ENCODE measurements at regions not wholly inside any gene's neighbourhood (a gene's known extent, or its start where the extent isn't known, plus 50 kb on each side); places are given as distances from the start of the nearest gene placed in this dataset.

- peaks cover 22% of the 10 kb centered on the region for H3K4me1 Mint-ChIP-seq
- no peak for DNase-seq
- no peaks in the 10 kb centered on the region for H3K36me3 Mint-ChIP-seq (ENCODE audit: low read depth)
- peaks cover 3% of the 10 kb centered on the region for H3K27me3 Mint-ChIP-seq
- intact Hi-C loops (cut with micrococcal nuclease) = loop anchor here (1.0 kb wide), 1 partner anchor 517 kb away; no protein-coding TSS in a partner anchor
- no peak overlapping the region for H3K27ac Mint-ChIP-seq
- H3K9me3 Mint-ChIP-seq = no peaks in the 10 kb centered on the region
- H3K4me3 Mint-ChIP-seq = no peak overlapping the region
Measured at GRCh38 chr1:244968881-244969280, 104.5 kb upstream of the HNRNPU start.

GRCh38 chr1:244968471-244968871 is 104.1 kb upstream of the HNRNPU start:
- peak overlapping the region; percentile 76 for H3K27ac Mint-ChIP-seq
- H3K4me1 Mint-ChIP-seq = peaks cover 26% of the 10 kb centered on the region
- no peaks in the 10 kb centered on the region for H3K36me3 Mint-ChIP-seq (ENCODE audit: low read depth)
- no peaks in the 10 kb centered on the region for H3K9me3 Mint-ChIP-seq
- peak overlapping the region; percentile 57 for H3K4me3 Mint-ChIP-seq
- DNase-seq = no peak
- H3K27me3 Mint-ChIP-seq = peaks cover 3% of the 10 kb centered on the region
- intact Hi-C loops (cut with micrococcal nuclease) = no loop called here

- Mint-ChIP-seq H3K4me1 (peaks cover 27% of the 10 kb centered on the region), H3K4me3 (no peak overlapping the region)
- intact Hi-C loops (cut with micrococcal nuclease) = no loop called here
Measured at GRCh38 chr1:244967159-244967558, 102.8 kb upstream of the HNRNPU start.

GRCh38 chr1:244965185-244966030 is 101.1 kb upstream of the HNRNPU start:
- intact Hi-C loops (cut with micrococcal nuclease) = no loop called here
- DNase-seq = no peak
- no peaks in the 10 kb centered on the region for H3K36me3 Mint-ChIP-seq (ENCODE audit: low read depth)
- H3K27ac Mint-ChIP-seq = no peak overlapping the region
- peaks cover 21% of the 10 kb centered on the region for H3K4me1 Mint-ChIP-seq
- no peaks in the 10 kb centered on the region for H3K27me3 Mint-ChIP-seq
- H3K4me3 Mint-ChIP-seq = no peak overlapping the region
- no peaks in the 10 kb centered on the region for H3K9me3 Mint-ChIP-seq

More at GRCh38 chr1:244967159-244967558, 102.8 kb upstream of the HNRNPU start:
- no peaks in the 10 kb centered on the region for H3K9me3 Mint-ChIP-seq
- H3K27ac Mint-ChIP-seq = no peak overlapping the region
- DNase-seq = no peak
- no peaks in the 10 kb centered on the region for H3K27me3 Mint-ChIP-seq
- H3K36me3 Mint-ChIP-seq (ENCODE audit: low read depth) = no peaks in the 10 kb centered on the region

- no peaks in the 10 kb centered on the region for H3K36me3 Mint-ChIP-seq (ENCODE audit: low read depth)
- no peaks in the 10 kb centered on the region for H3K9me3 Mint-ChIP-seq
- no peaks in the 10 kb centered on the region for H3K27me3 Mint-ChIP-seq
- no peak overlapping the region for H3K4me3 Mint-ChIP-seq
- H3K27ac Mint-ChIP-seq = peak overlapping the region; percentile 22
- peak; percentile 63 for DNase-seq
- H3K4me1 Mint-ChIP-seq = peaks cover 16% of the 10 kb centered on the region
- intact Hi-C loops (cut with micrococcal nuclease) = no loop called here
Measured at GRCh38 chr1:244964112-244964971, 100.0 kb upstream of the HNRNPU start.

GRCh38 chr1:244963231-244963826 is 99.0 kb upstream of the HNRNPU start:
- Mint-ChIP-seq H3K27ac (peak overlapping the region; percentile 56), H3K9me3 (no peaks in the 10 kb centered on the region), H3K4me3 (no peak overlapping the region), H3K27me3 (no peaks in the 10 kb centered on the region), H3K4me1 (peaks cover 12% of the 10 kb centered on the region), H3K36me3 (ENCODE audit: low read depth) (no peaks in the 10 kb centered on the region)
- intact Hi-C loops (cut with micrococcal nuclease) = no loop called here
- DNase-seq = no peak

- Mint-ChIP-seq H3K9me3 (no peaks in the 10 kb centered on the region), H3K4me3 (no peak overlapping the region), H3K27me3 (peaks cover 2% of the 10 kb centered on the region), H3K36me3 (ENCODE audit: low read depth) (no peaks in the 10 kb centered on the region), H3K27ac (no peak overlapping the region), H3K4me1 (peaks cover 14% of the 10 kb centered on the region)
- intact Hi-C loops (cut with micrococcal nuclease) = no loop called here
- DNase-seq = no peak
Measured at GRCh38 chr1:244962130-244962529, 97.8 kb upstream of the HNRNPU start.

GRCh38 chr1:244960904-244961303 is 96.6 kb upstream of the HNRNPU start:
- intact Hi-C loops (cut with micrococcal nuclease) = no loop called here
- no peaks in the 10 kb centered on the region for H3K9me3 Mint-ChIP-seq
- DNase-seq = no peak
- no peak overlapping the region for H3K4me3 Mint-ChIP-seq
- peaks cover 2% of the 10 kb centered on the region for H3K27me3 Mint-ChIP-seq
- H3K36me3 Mint-ChIP-seq (ENCODE audit: low read depth) = no peaks in the 10 kb centered on the region
- peaks cover 14% of the 10 kb centered on the region for H3K4me1 Mint-ChIP-seq
- no peak overlapping the region for H3K27ac Mint-ChIP-seq

- H3K9me3 Mint-ChIP-seq = no peaks in the 10 kb centered on the region
- DNase-seq = no peak
- no peaks in the 10 kb centered on the region for H3K36me3 Mint-ChIP-seq (ENCODE audit: low read depth)
- intact Hi-C loops (cut with micrococcal nuclease) = loop anchor here (5.0 kb wide), 1 partner anchor 84 kb away; no protein-coding TSS in a partner anchor
- peaks cover 2% of the 10 kb centered on the region for H3K27me3 Mint-ChIP-seq
- H3K4me1 Mint-ChIP-seq = peaks cover 6% of the 10 kb centered on the region
- no peak overlapping the region for H3K27ac Mint-ChIP-seq
- H3K4me3 Mint-ChIP-seq = no peak overlapping the region
Measured at GRCh38 chr1:244958593-244958992, 94.2 kb upstream of the HNRNPU start.

GRCh38 chr1:244957525-244957924 is 93.2 kb upstream of the HNRNPU start:
- no peak for DNase-seq
- peaks cover 2% of the 10 kb centered on the region for H3K27me3 Mint-ChIP-seq
- no peaks in the 10 kb centered on the region for H3K36me3 Mint-ChIP-seq (ENCODE audit: low read depth)
- H3K9me3 Mint-ChIP-seq = no peaks in the 10 kb centered on the region
- H3K4me1 Mint-ChIP-seq = peaks cover 2% of the 10 kb centered on the region
- intact Hi-C loops (cut with micrococcal nuclease) = loop anchor here (5.0 kb wide), 1 partner anchor 85 kb away; no protein-coding TSS in a partner anchor
- H3K4me3 Mint-ChIP-seq = no peak overlapping the region
- H3K27ac Mint-ChIP-seq = no peak overlapping the region

- Mint-ChIP-seq H3K27ac (no peak overlapping the region), H3K9me3 (no peaks in the 10 kb centered on the region), H3K36me3 (ENCODE audit: low read depth) (no peaks in the 10 kb centered on the region), H3K4me3 (no peak overlapping the region), H3K27me3 (peaks cover 2% of the 10 kb centered on the region), H3K4me1 (peaks cover 2% of the 10 kb centered on the region)
- intact Hi-C loops (cut with micrococcal nuclease) = loop anchor here (5.0 kb wide), 1 partner anchor 85 kb away; no protein-coding TSS in a partner anchor
- DNase-seq = no peak
Measured at GRCh38 chr1:244957122-244957521, 92.8 kb upstream of the HNRNPU start.

GRCh38 chr1:244955661-244956060 is 91.3 kb upstream of the HNRNPU start:
- no peak overlapping the region for H3K27ac Mint-ChIP-seq
- intact Hi-C loops (cut with micrococcal nuclease) = loop anchor here (5.0 kb wide), 1 partner anchor 87 kb away; no protein-coding TSS in a partner anchor
- no peak for DNase-seq
- no peak overlapping the region for H3K4me3 Mint-ChIP-seq
- peaks cover 2% of the 10 kb centered on the region for H3K4me1 Mint-ChIP-seq
- peaks cover 3% of the 10 kb centered on the region for H3K27me3 Mint-ChIP-seq
- no peaks in the 10 kb centered on the region for H3K36me3 Mint-ChIP-seq (ENCODE audit: low read depth)
- H3K9me3 Mint-ChIP-seq = no peaks in the 10 kb centered on the region

- Mint-ChIP-seq H3K4me1 (peaks cover 2% of the 10 kb centered on the region), H3K9me3 (no peaks in the 10 kb centered on the region), H3K27me3 (peaks cover 5% of the 10 kb centered on the region), H3K27ac (no peak overlapping the region), H3K4me3 (no peak overlapping the region), H3K36me3 (ENCODE audit: low read depth) (no peaks in the 10 kb centered on the region)
- no peak for DNase-seq
- intact Hi-C loops (cut with micrococcal nuclease) = no loop called here
Measured at GRCh38 chr1:244954359-244954758, 90.0 kb upstream of the HNRNPU start.
